Lung (tissue), 11 donors: ENCODE measurements at regions not wholly inside any gene's neighbourhood (a gene's known extent, or its start where the extent isn't known, plus 50 kb on each side); places are given as distances from the start of the nearest gene placed in this dataset.

Experiments used
- ATAC-seq: fragments of 200-7000 bp; cut with Tn5 transposase; one replicate; pipeline ENCODE4 v1.9.1; 2020; ENCODE audit warnings: moderate number of reproducible peaks; ENCODE audit not compliant: insufficient read depth, low FRiP score
- DNase-seq, 3 donors: peaks; one replicate each; pipeline ENCODE4 v3.0.0-alpha.2; 2013 to 2017
- H3K27ac ChIP-seq, 2 donors: one replicate each; pipeline ENCODE4 v1.5.1; 2013; ENCODE audit warnings: mild to moderate bottlenecking in 2 of 2, moderate library complexity in 2 of 2, control low read depth in 1 of 2, inconsistent platforms in 1 of 2, low read depth in 1 of 2, low read length in 1 of 2
- H3K27me3 ChIP-seq, 3 donors: one replicate each; pipeline ENCODE4 v1.5.1; 2013; ENCODE audit warnings: low read length in 2 of 3; ENCODE audit not compliant: control insufficient read depth in 3 of 3, insufficient read depth in 3 of 3
- H3K36me3 ChIP-seq, 4 donors: one replicate each; pipeline ENCODE4 v1.5.1; 2013; ENCODE audit warnings: low read length in 4 of 4, mild to moderate bottlenecking in 1 of 4, moderate library complexity in 1 of 4; ENCODE audit not compliant: control insufficient read depth in 4 of 4, insufficient read depth in 4 of 4
- H3K4me1 ChIP-seq, 5 donors: one replicate each; pipeline ENCODE4 v1.5.1; 2013; ENCODE audit warnings: low read length in 5 of 5, mild to moderate bottlenecking in 2 of 5, moderate library complexity in 1 of 5; ENCODE audit not compliant: control insufficient read depth in 5 of 5, insufficient read depth in 5 of 5
- H3K4me3 ChIP-seq: one replicate; pipeline ENCODE4 v1.5.1; 2013; ENCODE audit warnings: mild to moderate bottlenecking, control low read depth, moderate library complexity
- H3K9ac ChIP-seq, 2 donors: one replicate each; pipeline ENCODE4 v1.5.1; 2013; ENCODE audit warnings: low read length in 2 of 2, control low read depth in 1 of 2; ENCODE audit not compliant: insufficient read depth in 1 of 2
- H3K9me3 ChIP-seq, 4 donors: one replicate each; pipeline ENCODE4 v1.5.1; 2013; ENCODE audit warnings: low read length in 3 of 4, mild to moderate bottlenecking in 1 of 4, moderate library complexity in 1 of 4; ENCODE audit not compliant: control insufficient read depth in 4 of 4, insufficient read depth in 3 of 4
- CTCF ChIP-seq: IDR thresholded peaks from 2 replicates; pipeline ENCODE4 v1.5.1; 2012; ENCODE audit warnings: mild to moderate bottlenecking; ENCODE audit errors: control extremely low read depth, extremely low read depth
- WGBS, 2 donors: extraction: QIAGEN DNeasy Blood & Tissue Kit; methylation state at CpG; one replicate each; pipeline ENCODE4 v1.1.7; 2013; 5-methylcytosine and 5-hydroxymethylcytosine counted together
- donor health status: control.
- donor health status: control.
- donor health status: Bipolar disorder and iron deficiency.
- donor health status: healthy.
- donor health status: DM: yes; HTN: yes; CAD: no.

GRCh38 chr18:39200153-39200552, 1634.6 kb upstream of the CELF4 start:
- TF ChIP-seq CTCF, result no peak
- H3K27me3 ChIP-seq, result no peaks in the 10 kb centered on the region
- H3K9ac ChIP-seq, result no peak overlapping the region
- DNase-seq, result no peak
- H3K4me3 ChIP-seq, result no peak overlapping the region
- WGBS, 2 donors, result 95 to 98% methylated on average over 6 of the region's 6 CpGs
- peaks cover 0 to 6% (median 0%) of the 10 kb centered on the region in 5 donors for H3K4me1 ChIP-seq
- H3K9me3 ChIP-seq, result no peaks in the 10 kb centered on the region
- H3K27ac ChIP-seq, result no peak overlapping the region
- ATAC-seq, result no peak
- H3K36me3 ChIP-seq, result no peaks in the 10 kb centered on the region

- H3K9ac ChIP-seq, result no peak overlapping the region
- H3K27ac ChIP-seq, result no peak overlapping the region
- no peaks in the 10 kb centered on the region for H3K36me3 ChIP-seq
- 88 to 89% methylated on average over 5 of the region's 5 CpGs for WGBS, 2 donors
- H3K4me1 ChIP-seq, result peaks cover 0 to 2% (median 0%) of the 10 kb centered on the region in 5 donors
- no peak overlapping the region for H3K4me3 ChIP-seq
- no peak for TF ChIP-seq CTCF
- no peak for ATAC-seq
- DNase-seq, result no peak
- no peaks in the 10 kb centered on the region for H3K9me3 ChIP-seq
- H3K27me3 ChIP-seq, result no peaks in the 10 kb centered on the region
Observed at GRCh38 chr18:39199231-39199855, 1633.7 kb upstream of the CELF4 start.

GRCh38 chr18:39198376-39198775, 1632.8 kb upstream of the CELF4 start:
- Histone ChIP-seq H3K27ac (no peak overlapping the region), H3K4me3 (no peak overlapping the region), H3K27me3 (no peaks in the 10 kb centered on the region), H3K9ac (no peak overlapping the region), H3K36me3 (no peaks in the 10 kb centered on the region), H3K9me3 (no peaks in the 10 kb centered on the region), H3K4me1 (no peaks in the 10 kb centered on the region)
- 84 to 94% methylated on average over 4 of the region's 4 CpGs for WGBS, 2 donors
- no peak for TF ChIP-seq CTCF
- DNase-seq (no peak), ATAC-seq (no peak)

- DNase-seq, result no peak
- no peaks in the 10 kb centered on the region for H3K4me1 ChIP-seq
- no peak for TF ChIP-seq CTCF
- H3K36me3 ChIP-seq, result no peaks in the 10 kb centered on the region
- 95 to 98% methylated on average over 1 of the region's 1 CpG for WGBS, 2 donors
- no peaks in the 10 kb centered on the region for H3K9me3 ChIP-seq
- H3K27ac ChIP-seq, result no peak overlapping the region
- H3K4me3 ChIP-seq, result no peak overlapping the region
- no peaks in the 10 kb centered on the region for H3K27me3 ChIP-seq
- no peak overlapping the region for H3K9ac ChIP-seq
- ATAC-seq, result no peak
Observed at GRCh38 chr18:39191931-39192330, 1626.3 kb upstream of the CELF4 start.
